ENCODE measurements at regions not wholly inside any gene's neighbourhood (a gene's known extent, or its start where the extent isn't known, plus 50 kb on each side); places are given as distances from the start of the nearest gene placed in this dataset.

- TF ChIP-seq ZNF232 (CRISPR knock-in tag; IDR thresholded peaks at IDR 0.05): no peak
- TF ChIP-seq FOXP1 (CRISPR knock-in tag; IDR thresholded peaks at IDR 0.05; ENCODE audit: borderline replicate concordance): no peak
These were observed 62.6 kb upstream of the TACR1 start (continued) for GRCh38 chr2:75261923-75262322.

DNA sequence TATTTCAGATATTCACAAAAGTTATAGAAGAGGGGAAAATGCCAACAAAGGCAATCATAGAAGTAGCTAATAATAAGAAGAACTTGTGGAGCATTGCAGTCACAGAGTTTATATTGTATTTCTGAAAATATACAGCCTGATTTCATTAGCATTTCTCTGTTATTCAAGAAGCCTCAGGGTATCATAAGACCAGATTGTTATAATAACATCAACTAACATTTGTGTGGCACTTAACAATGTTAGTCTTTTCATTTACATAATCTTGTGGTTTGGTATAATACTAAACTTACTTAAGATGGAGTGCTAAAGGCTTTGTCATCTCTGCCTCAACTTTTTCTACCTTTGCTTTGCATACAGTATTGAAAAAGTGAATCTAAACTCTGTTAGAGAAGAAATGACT, 61.6 kb upstream of the TACR1 start:
- POLR2A ChIA-PET: no interaction called here
- no peak for ATAC-seq
- TF ChIP-seq, protein P1, sequence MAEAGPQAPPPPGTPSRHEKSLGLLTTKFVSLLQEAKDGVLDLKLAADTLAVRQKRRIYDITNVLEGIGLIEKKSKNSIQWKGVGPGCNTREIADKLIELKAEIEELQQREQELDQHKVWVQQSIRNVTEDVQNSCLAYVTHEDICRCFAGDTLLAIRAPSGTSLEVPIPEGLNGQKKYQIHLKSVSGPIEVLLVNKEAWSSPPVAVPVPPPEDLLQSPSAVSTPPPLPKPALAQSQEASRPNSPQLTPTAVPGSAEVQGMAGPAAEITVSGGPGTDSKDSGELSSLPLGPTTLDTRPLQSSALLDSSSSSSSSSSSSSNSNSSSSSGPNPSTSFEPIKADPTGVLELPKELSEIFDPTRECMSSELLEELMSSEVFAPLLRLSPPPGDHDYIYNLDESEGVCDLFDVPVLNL (CRISPR knock-in tag; IDR thresholded peaks at IDR 0.05; ENCODE audit: borderline replicate concordance, low read depth): no peak
- no peak for TF ChIP-seq ZNF219 (CRISPR knock-in tag; IDR thresholded peaks at IDR 0.05; ENCODE audit: borderline replicate concordance)
- TF ChIP-seq, protein P2, sequence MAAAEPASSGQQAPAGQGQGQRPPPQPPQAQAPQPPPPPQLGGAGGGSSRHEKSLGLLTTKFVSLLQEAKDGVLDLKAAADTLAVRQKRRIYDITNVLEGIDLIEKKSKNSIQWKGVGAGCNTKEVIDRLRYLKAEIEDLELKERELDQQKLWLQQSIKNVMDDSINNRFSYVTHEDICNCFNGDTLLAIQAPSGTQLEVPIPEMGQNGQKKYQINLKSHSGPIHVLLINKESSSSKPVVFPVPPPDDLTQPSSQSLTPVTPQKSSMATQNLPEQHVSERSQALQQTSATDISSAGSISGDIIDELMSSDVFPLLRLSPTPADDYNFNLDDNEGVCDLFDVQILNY (CRISPR knock-in tag; IDR thresholded peaks at IDR 0.05): no peak
- TF ChIP-seq ELF4 (CRISPR knock-in tag; IDR thresholded peaks at IDR 0.05; ENCODE audit: low read depth): no peak
- TF ChIP-seq CTCF (IDR thresholded peaks at IDR 0.05): no peak
- no peak for TF ChIP-seq ATF1 (CRISPR knock-in tag; IDR thresholded peaks at IDR 0.05)
- TF ChIP-seq PRDM15 (CRISPR knock-in tag; IDR thresholded peaks at IDR 0.05): no peak
- no peak for TF ChIP-seq TP53 (CRISPR knock-in tag; IDR thresholded peaks at IDR 0.05)
- TF ChIP-seq ARID4B (CRISPR knock-in tag; IDR thresholded peaks at IDR 0.05; ENCODE audit: borderline replicate concordance): no peak
- no peak for TF ChIP-seq RORB (CRISPR knock-in tag; IDR thresholded peaks at IDR 0.05)
- no peak for TF ChIP-seq FOXK1 (CRISPR knock-in tag; IDR thresholded peaks at IDR 0.05)
- no peak for TF ChIP-seq ZNF671 (CRISPR knock-in tag; IDR thresholded peaks at IDR 0.05)
- no peak for TF ChIP-seq STAT6 (CRISPR knock-in tag; conservative IDR thresholded peaks at IDR 0.05; ENCODE audit: low read depth)
- TF ChIP-seq GRHL2 (CRISPR knock-in tag; IDR thresholded peaks at IDR 0.05; ENCODE audit: insufficient replicate concordance, severe bottlenecking): no peak
- TF ChIP-seq HMGA2 (CRISPR knock-in tag; IDR thresholded peaks at IDR 0.05): no peak
- H3K27ac Mint-ChIP-seq: no peak overlapping the region
- no peak overlapping the region for H3K4me3 Mint-ChIP-seq
- peaks cover 28% of the 10 kb centered on the region for H3K36me3 Mint-ChIP-seq
- CTCF ChIA-PET: no interaction called here
- peaks cover 46% of the 10 kb centered on the region for H3K9me3 Mint-ChIP-seq
- no peak for DNase-seq (ENCODE audit: low spot score)
- H3K4me1 Mint-ChIP-seq: no peaks in the 10 kb centered on the region
- no peaks in the 10 kb centered on the region for H3K27me3 Mint-ChIP-seq (ENCODE audit: low read depth)
